Neural crest cell (in vitro differentiated cells): ENCODE measurements at regions not wholly inside any gene's neighbourhood (a gene's known extent, or its start where the extent isn't known, plus 50 kb on each side); places are given as distances from the start of the nearest gene placed in this dataset.

ENCODE experiments used
- DNase-seq: peaks from one replicate; pipeline ENCODE4 v3.0.0; 2021; ENCODE audit warnings: low read depth, mixed read lengths, low spot score
- H3K27ac Mint-ChIP-seq: one replicate; pipeline ENCODE4 v1.8.0; 2021; ENCODE audit warnings: mild to moderate bottlenecking, mixed read lengths; ENCODE audit not compliant: unreplicated experiment
- H3K27me3 Mint-ChIP-seq: 2 replicates; pipeline ENCODE4 v1.8.0; 2021; ENCODE audit warnings: low read depth, mild to moderate bottlenecking, mixed read lengths
- H3K36me3 Mint-ChIP-seq: 2 replicates; pipeline ENCODE4 v1.8.0; 2021; ENCODE audit warnings: low read depth, mild to moderate bottlenecking, mixed read lengths
- H3K4me1 Mint-ChIP-seq: 2 replicates; pipeline ENCODE4 v1.8.0; 2021; ENCODE audit warnings: mixed read lengths
- H3K4me3 Mint-ChIP-seq: one replicate; pipeline ENCODE4 v1.8.0; 2021; ENCODE audit warnings: mild to moderate bottlenecking, mixed read lengths
- H3K9me3 Mint-ChIP-seq: 2 replicates; pipeline ENCODE4 v1.8.0; 2021; ENCODE audit warnings: mixed read lengths
- TF ChIP-seq, protein P1 (sequence below): fragments of 200-600 bp; sonication (generic); conservative IDR thresholded peaks from 2 replicates; pipeline ENCODE4 v1.5.0; 2021; ENCODE audit warnings: antibody characterized with exemption, mild to moderate bottlenecking

DNA sequence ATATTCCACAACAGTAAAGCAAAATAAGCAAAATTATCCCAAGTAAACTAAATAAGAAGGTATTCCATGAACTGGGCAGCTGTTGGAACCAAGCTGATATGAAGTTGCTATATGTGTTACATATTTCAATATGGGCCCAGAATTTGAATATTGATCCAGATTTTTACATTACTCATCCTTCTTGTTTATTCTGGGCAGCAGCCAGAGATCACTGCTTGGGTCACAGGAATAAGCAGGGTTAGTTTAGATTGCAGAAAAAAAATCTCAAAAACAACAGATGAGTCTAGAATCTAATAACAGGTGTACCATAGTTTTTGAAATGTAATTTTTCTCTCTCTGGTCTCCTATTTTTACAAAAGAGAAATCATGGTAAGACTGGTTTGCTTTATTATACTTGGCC, 171.5 kb upstream of the NAMPT start:
- Mint-ChIP-seq H3K27me3 (no peaks in the 10 kb centered on the region), H3K27ac (no peak overlapping the region), H3K9me3 (peaks cover 16% of the 10 kb centered on the region), H3K4me1 (no peaks in the 10 kb centered on the region), H3K36me3 (peaks cover 12% of the 10 kb centered on the region), H3K4me3 (no peak overlapping the region)
- DNase-seq, result no peak
- TF ChIP-seq, protein P1, sequence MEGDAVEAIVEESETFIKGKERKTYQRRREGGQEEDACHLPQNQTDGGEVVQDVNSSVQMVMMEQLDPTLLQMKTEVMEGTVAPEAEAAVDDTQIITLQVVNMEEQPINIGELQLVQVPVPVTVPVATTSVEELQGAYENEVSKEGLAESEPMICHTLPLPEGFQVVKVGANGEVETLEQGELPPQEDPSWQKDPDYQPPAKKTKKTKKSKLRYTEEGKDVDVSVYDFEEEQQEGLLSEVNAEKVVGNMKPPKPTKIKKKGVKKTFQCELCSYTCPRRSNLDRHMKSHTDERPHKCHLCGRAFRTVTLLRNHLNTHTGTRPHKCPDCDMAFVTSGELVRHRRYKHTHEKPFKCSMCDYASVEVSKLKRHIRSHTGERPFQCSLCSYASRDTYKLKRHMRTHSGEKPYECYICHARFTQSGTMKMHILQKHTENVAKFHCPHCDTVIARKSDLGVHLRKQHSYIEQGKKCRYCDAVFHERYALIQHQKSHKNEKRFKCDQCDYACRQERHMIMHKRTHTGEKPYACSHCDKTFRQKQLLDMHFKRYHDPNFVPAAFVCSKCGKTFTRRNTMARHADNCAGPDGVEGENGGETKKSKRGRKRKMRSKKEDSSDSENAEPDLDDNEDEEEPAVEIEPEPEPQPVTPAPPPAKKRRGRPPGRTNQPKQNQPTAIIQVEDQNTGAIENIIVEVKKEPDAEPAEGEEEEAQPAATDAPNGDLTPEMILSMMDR, result no peak

DNA sequence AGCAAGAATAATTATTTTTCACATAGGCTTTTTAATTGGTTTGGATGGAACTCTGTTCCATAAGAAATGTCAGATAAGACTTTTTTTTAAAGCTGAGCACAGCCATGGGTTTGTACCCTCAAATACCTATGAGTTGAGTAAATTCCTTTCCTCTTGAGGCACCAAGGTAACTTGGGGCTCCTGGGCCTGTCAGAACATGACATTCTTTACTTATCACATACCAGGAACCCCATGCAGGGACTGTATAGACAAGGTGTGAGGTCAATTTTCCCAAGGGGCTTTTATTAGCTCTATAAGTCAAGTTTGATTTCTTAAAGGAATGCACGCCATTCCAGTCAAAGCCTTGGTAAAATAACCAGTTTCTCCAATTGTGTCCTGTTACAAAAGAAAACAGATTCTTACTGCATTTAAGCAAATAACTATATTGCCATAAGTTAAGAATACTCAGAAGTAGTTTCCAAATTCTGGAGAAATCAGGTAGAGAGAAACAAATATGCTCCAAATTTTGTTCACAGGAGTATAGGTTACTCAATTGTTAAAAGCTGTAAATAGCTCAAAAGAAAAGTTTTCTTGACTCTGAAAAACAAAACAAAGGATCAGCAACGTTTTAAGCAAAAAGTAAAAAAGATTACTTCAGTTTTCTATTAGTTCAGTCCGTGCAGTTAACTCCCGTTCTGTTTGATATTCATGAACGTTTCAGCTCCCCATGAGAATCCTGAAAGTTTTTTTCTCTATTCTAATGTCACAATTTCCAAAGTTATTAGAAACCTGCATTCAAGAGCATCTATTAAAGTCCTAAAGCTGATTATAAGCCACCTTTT, 167.5 kb upstream of the NAMPT start:
- Mint-ChIP-seq H3K4me1 (no peaks in the 10 kb centered on the region), H3K9me3 (peaks cover 14% of the 10 kb centered on the region), H3K27ac (no peak overlapping the region), H3K36me3 (peaks cover 14% of the 10 kb centered on the region), H3K27me3 (no peaks in the 10 kb centered on the region), H3K4me3 (no peak overlapping the region)
- TF ChIP-seq, protein P1, result no peak
- DNase-seq, result no peak

DNA sequence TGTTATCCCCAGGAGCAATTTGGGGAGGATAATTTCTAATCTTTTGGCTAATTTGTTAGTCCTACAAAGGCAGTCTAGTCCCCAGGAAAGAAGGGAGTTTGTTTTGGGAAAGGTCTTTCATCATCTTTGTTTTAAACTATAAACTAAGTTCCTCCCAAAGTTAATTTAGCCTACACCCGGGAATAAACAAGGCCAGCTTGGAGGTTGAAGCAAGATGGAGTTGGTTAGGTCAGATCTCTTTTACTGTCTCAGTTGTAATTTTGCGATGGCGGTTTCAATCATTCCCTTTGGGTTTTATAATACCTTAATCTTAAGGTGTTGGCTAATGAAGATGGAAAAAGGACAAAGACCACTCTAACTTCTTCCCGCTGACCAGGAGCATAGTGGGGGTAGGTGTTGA, 166.4 kb upstream of the NAMPT start:
- DNase-seq, result no peak
- Mint-ChIP-seq H3K9me3 (peaks cover 12% of the 10 kb centered on the region), H3K27me3 (no peaks in the 10 kb centered on the region), H3K36me3 (peaks cover 14% of the 10 kb centered on the region), H3K27ac (no peak overlapping the region), H3K4me1 (no peaks in the 10 kb centered on the region), H3K4me3 (no peak overlapping the region)
- TF ChIP-seq, protein P1, result no peak

DNA sequence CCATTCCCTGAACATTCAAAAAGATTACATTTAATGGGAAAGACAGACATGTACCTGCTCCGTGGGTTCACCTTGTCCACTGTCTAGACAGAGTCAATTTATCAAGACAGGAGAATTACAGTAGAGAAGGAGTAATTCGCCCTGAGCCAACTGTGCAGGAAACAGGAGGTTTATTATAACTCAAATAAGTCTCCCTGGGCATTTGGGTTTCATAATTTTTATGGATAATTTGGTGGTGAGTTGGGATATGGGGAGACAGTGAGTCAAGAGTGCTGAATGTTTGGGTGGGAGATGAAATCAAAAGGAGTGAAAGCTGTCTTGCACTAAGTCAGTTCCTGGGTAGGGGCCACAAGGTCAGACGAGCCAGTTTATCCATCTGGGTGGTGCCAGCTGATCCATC, 165.9 kb upstream of the NAMPT start:
- Mint-ChIP-seq H3K27me3 (no peaks in the 10 kb centered on the region), H3K36me3 (peaks cover 10% of the 10 kb centered on the region), H3K9me3 (peaks cover 8% of the 10 kb centered on the region), H3K4me3 (no peak overlapping the region), H3K4me1 (no peaks in the 10 kb centered on the region), H3K27ac (no peak overlapping the region)
- DNase-seq, result no peak
- TF ChIP-seq, protein P1, result no peak

DNA sequence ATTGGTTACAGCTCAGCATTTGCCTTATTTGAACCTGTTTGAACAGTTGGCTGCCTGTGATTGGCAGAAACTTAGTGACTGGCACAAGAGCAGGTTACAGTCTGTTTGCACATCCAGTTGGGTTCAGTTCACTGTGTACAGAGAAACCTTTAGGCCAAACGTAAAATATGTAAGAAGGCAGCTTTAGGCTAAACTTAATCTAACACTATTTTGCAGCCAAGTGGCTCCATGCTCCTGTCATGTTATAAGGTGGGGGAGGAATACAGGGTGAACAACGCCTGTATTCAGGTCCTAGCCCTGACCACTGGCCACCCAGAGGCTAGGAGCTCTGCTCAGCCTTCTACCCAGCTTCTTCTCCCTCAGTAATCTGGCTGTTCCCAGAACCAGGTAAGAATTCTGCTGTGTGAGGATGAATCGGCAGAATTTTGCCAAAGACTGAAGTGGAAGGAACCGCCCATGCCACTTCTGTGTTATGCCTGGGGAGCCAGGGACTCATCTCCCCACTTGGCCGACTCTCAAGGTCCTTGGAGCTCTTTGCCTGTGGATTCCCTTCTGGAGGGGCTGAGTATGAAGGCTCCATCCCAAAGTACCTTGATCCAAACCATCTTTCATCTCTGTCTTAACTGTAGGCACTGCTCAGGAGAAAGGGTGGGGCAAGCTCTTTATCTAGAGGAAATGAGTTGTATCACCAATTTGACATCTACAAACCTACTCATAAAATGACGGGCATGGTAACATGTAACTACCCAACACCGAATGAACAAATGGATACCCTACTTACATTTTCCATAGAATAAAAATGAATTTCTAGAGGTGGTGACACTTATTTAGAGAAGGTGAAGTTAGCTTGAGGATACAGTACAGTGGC, 164.4 kb upstream of the NAMPT start:
- H3K27me3 Mint-ChIP-seq, result no peaks in the 10 kb centered on the region
- peaks cover 10% of the 10 kb centered on the region for H3K36me3 Mint-ChIP-seq
- H3K4me3 Mint-ChIP-seq, result no peak overlapping the region
- no peak for DNase-seq
- no peaks in the 10 kb centered on the region for H3K4me1 Mint-ChIP-seq
- TF ChIP-seq, protein P1, result no peak
- no peak overlapping the region for H3K27ac Mint-ChIP-seq
- H3K9me3 Mint-ChIP-seq, result peaks cover 8% of the 10 kb centered on the region
